WTC11 (cell line): ENCODE measurements at regions not wholly inside any gene's neighbourhood (a gene's known extent, or its start where the extent isn't known, plus 50 kb on each side); places are given as distances from the start of the nearest gene placed in this dataset.

Experiments
- ATAC-seq: fragments of 200-7000 bp; cut with Tn5 transposase; 2 replicates; pipeline ENCODE4 v1.10.0; 2021; ENCODE audit warnings: mild to moderate bottlenecking, moderate library complexity
- CTCF ChIA-PET: fragments of 300-600 bp; sonication (Branson Sonifier 250); formaldehyde crosslinking; loops from one replicate; lab custom pipeline; 2021; ENCODE audit warnings: antibody characterized with exemption; lab: Charles Lee
- POLR2A ChIA-PET: fragments of 350-600 bp; sonication (Branson Sonifier 250); formaldehyde crosslinking; loops from one replicate; lab custom pipeline; 2021; ENCODE audit warnings: antibody characterized with exemption; lab: Charles Lee
- DNase-seq: peaks from one replicate; pipeline ENCODE4 v3.0.0; 2021; ENCODE audit warnings: low spot score
- H3K27ac Mint-ChIP-seq: 2 replicates; pipeline ENCODE4 v1.8.0; 2021; ENCODE audit warnings: mixed read lengths
- H3K27me3 Mint-ChIP-seq: 2 replicates; pipeline ENCODE4 v1.8.0; 2021; ENCODE audit warnings: low read depth, mild to moderate bottlenecking, moderate library complexity, mixed read lengths
- H3K36me3 Mint-ChIP-seq: 2 replicates; pipeline ENCODE4 v1.8.0; 2021; ENCODE audit warnings: mixed read lengths
- H3K4me1 Mint-ChIP-seq: 2 replicates; pipeline ENCODE4 v1.8.0; 2022; ENCODE audit warnings: mixed read lengths
- H3K4me3 Mint-ChIP-seq: 2 replicates; pipeline ENCODE4 v1.8.0; 2021; ENCODE audit warnings: mild to moderate bottlenecking, moderate library complexity, mixed read lengths
- H3K9me3 Mint-ChIP-seq: 2 replicates; pipeline ENCODE4 v1.8.0; 2021; ENCODE audit warnings: mixed read lengths
- ATF1 ChIP-seq: sonication (generic); formaldehyde crosslinking; IDR thresholded peaks from 2 replicates; pipeline ENCODE4 v1.8.1; 2023; ENCODE audit warnings: mild to moderate bottlenecking, moderate library complexity, missing genetic modification reagents
- ATF6 ChIP-seq: sonication (generic); formaldehyde crosslinking; IDR thresholded peaks from 2 replicates; pipeline ENCODE4 v1.8.1; 2023; ENCODE audit warnings: mild to moderate bottlenecking, missing genetic modification reagents
- CDX4 ChIP-seq: fragments of 250-450 bp; sonication (Bioruptor Pico); IDR thresholded peaks from 2 replicates; pipeline ENCODE4 v1.9.0; 2021; ENCODE audit warnings: moderate library complexity, mild to moderate bottlenecking, inconsistent platforms, borderline replicate concordance
- CREB1 ChIP-seq: sonication (generic); formaldehyde crosslinking; IDR thresholded peaks from 2 replicates; pipeline ENCODE4 v1.8.0; 2023; ENCODE audit warnings: mild to moderate bottlenecking, missing genetic modification reagents
- CTCF ChIP-seq: fragments of 200-600 bp; IDR thresholded peaks from 2 replicates; pipeline ENCODE4 v1.8.0; 2022; ENCODE audit warnings: antibody characterized with exemption
- ERG ChIP-seq: fragments of 250-450 bp; sonication (Bioruptor Pico); IDR thresholded peaks from 2 replicates; pipeline ENCODE4 v1.8.0; 2021; ENCODE audit warnings: mild to moderate bottlenecking
- GABPB1 ChIP-seq: sonication (generic); formaldehyde crosslinking; IDR thresholded peaks from 2 replicates; pipeline ENCODE4 v1.8.1; 2023; ENCODE audit warnings: mild to moderate bottlenecking, missing genetic modification reagents
- GRHL2 ChIP-seq: fragments of 250-450 bp; sonication (Bioruptor Pico); IDR thresholded peaks from 2 replicates; pipeline ENCODE4 v1.8.0; 2022; ENCODE audit warnings: mild to moderate bottlenecking, moderate library complexity; ENCODE audit not compliant: insufficient replicate concordance, severe bottlenecking
- JAZF1 ChIP-seq: fragments of 250-450 bp; sonication (Bioruptor Pico); IDR thresholded peaks from 2 replicates; pipeline ENCODE4 v1.9.0; 2021; ENCODE audit warnings: moderate library complexity, mild to moderate bottlenecking, inconsistent platforms
- JUN ChIP-seq: sonication (generic); formaldehyde crosslinking; IDR thresholded peaks from 2 replicates; pipeline ENCODE4 v1.8.0; 2023; ENCODE audit warnings: mild to moderate bottlenecking, missing genetic modification reagents
- MXD4 ChIP-seq: fragments of 250-450 bp; sonication (Bioruptor Pico); IDR thresholded peaks from 2 replicates; pipeline ENCODE4 v1.8.0; 2021; ENCODE audit warnings: mild to moderate bottlenecking, moderate library complexity, borderline replicate concordance
- NFATC4 ChIP-seq: fragments of 250-450 bp; sonication (Bioruptor Pico); IDR thresholded peaks from 2 replicates; pipeline ENCODE4 v1.9.0; 2021; ENCODE audit warnings: mild to moderate bottlenecking
- NR2C2 ChIP-seq: sonication (generic); formaldehyde crosslinking; IDR thresholded peaks from 2 replicates; pipeline ENCODE4 v1.8.0; 2022; ENCODE audit warnings: mild to moderate bottlenecking, missing genetic modification reagents
- SOX15 ChIP-seq: fragments of 250-450 bp; sonication (Bioruptor Pico); IDR thresholded peaks from 2 replicates; pipeline ENCODE4 v1.9.0; 2021; ENCODE audit warnings: mild to moderate bottlenecking
- TEAD1 ChIP-seq: sonication (generic); formaldehyde crosslinking; IDR thresholded peaks from 2 replicates; pipeline ENCODE4 v1.8.0; 2022; ENCODE audit warnings: mild to moderate bottlenecking, missing genetic modification reagents
- TEAD4 ChIP-seq: sonication (generic); formaldehyde crosslinking; IDR thresholded peaks from 2 replicates; pipeline ENCODE4 v1.8.0; 2022; ENCODE audit warnings: mild to moderate bottlenecking, missing genetic modification reagents
- ZBTB21 ChIP-seq: sonication (generic); formaldehyde crosslinking; IDR thresholded peaks from 2 replicates; pipeline ENCODE4 v1.8.1; 2023; ENCODE audit warnings: mild to moderate bottlenecking, missing genetic modification reagents, borderline replicate concordance
- ZNF281 ChIP-seq: sonication (generic); formaldehyde crosslinking; IDR thresholded peaks from 2 replicates; pipeline ENCODE4 v1.8.0; 2023; ENCODE audit warnings: mild to moderate bottlenecking, missing genetic modification reagents
- ZNF416 ChIP-seq: fragments of 250-450 bp; sonication (Bioruptor Pico); IDR thresholded peaks from 2 replicates; pipeline ENCODE4 v1.9.0; 2021; ENCODE audit warnings: mild to moderate bottlenecking, inconsistent platforms
- ZNF532 ChIP-seq: fragments of 250-450 bp; sonication (Bioruptor Pico); IDR thresholded peaks from 2 replicates; pipeline ENCODE4 v1.9.0; 2021; ENCODE audit warnings: mild to moderate bottlenecking, borderline replicate concordance

GRCh38 chr2:3025984-3026383, 351.6 kb downstream of the EIPR1 start (continued):
- no peak for TF ChIP-seq ZNF281
- TF ChIP-seq MXD4 (CRISPR knock-in tag): no peak
- TF ChIP-seq SOX15 (CRISPR knock-in tag): no peak
- TF ChIP-seq NFATC4 (CRISPR knock-in tag): no peak
- TF ChIP-seq NR2C2: no peak

- no peak for ATAC-seq
- TF ChIP-seq JUN (CRISPR knock-in tag) (no peak), ZNF416 (CRISPR knock-in tag) (no peak), ERG (CRISPR knock-in tag) (no peak), JAZF1 (no peak), TEAD4 (CRISPR knock-in tag) (no peak), CREB1 (no peak), TEAD1 (CRISPR knock-in tag) (no peak), CDX4 (no peak), ZBTB21 (CRISPR knock-in tag) (no peak), GRHL2 (CRISPR knock-in tag) (no peak), ZNF532 (CRISPR knock-in tag) (no peak), GABPB1 (CRISPR knock-in tag) (no peak), CTCF (no peak), ZNF281 (no peak), ATF1 (no peak), ATF6 (CRISPR knock-in tag) (no peak)
- TF ChIP-seq, all 79 proteins: peak for 0
- H3K27ac Mint-ChIP-seq: no peak overlapping the region
- peaks cover 11% of the 10 kb centered on the region for H3K36me3 Mint-ChIP-seq
- DNase-seq: no peak
- peaks cover 13% of the 10 kb centered on the region for H3K27me3 Mint-ChIP-seq
- POLR2A ChIA-PET: no interaction called here
- no peak overlapping the region for H3K4me3 Mint-ChIP-seq
- CTCF ChIA-PET: no interaction called here
- H3K4me1 Mint-ChIP-seq: peaks cover 35% of the 10 kb centered on the region
- H3K9me3 Mint-ChIP-seq: peaks cover 52% of the 10 kb centered on the region
Measured at GRCh38 chr2:3025261-3025660, 352.4 kb downstream of the EIPR1 start.
